Endothelial cell of umbilical vein (primary cell): ENCODE measurements at regions not wholly inside any gene's neighbourhood (a gene's known extent, or its start where the extent isn't known, plus 50 kb on each side); places are given as distances from the start of the nearest gene placed in this dataset.

Experiments used
- BruUV-seq: library from RNA; stranded (reverse); fragments of 400-500 nt; replicated peaks from 2 replicates; lab custom pipeline; 2021; lab: Mats Ljungman, UMichigan
- CTCF ChIA-PET: fragments of 300-600, 350-600 bp; sonication (Branson Sonifier 250); formaldehyde crosslinking; loops from one replicate; lab custom pipeline; 2021; ENCODE audit warnings: antibody characterized with exemption, inconsistent platforms; lab: Charles Lee
- POLR2A ChIA-PET: fragments of 300-600, 350-600 bp; sonication (Branson Sonifier 250); formaldehyde crosslinking; loops from one replicate; lab custom pipeline; 2021; ENCODE audit warnings: antibody characterized with exemption, inconsistent platforms; lab: Charles Lee
- DNase-seq: peaks from one replicate; pipeline ENCODE4 v3.0.0-alpha.2; 2011; ENCODE audit warnings: low read depth, low spot score
- FAIRE-seq: peaks from 2 replicates; lab custom pipeline; 2011; peaks lifted over from hg19 to GRCh38; lab: Jason Lieb, UNC
- H2AFZ ChIP-seq: 2 replicates; pipeline ENCODE4 v1.6.0; 2012; ENCODE audit warnings: low read depth, low read length, control low read depth, inconsistent platforms
- H3K27ac ChIP-seq: 2 replicates; pipeline ENCODE4 v1.5.1; 2011; ENCODE audit warnings: low read depth, mild to moderate bottlenecking, control low read depth, low read length, moderate library complexity; ENCODE audit not compliant: insufficient read depth
- H3K27me3 ChIP-seq, 2 experiments: 2 replicates each; pipeline versions ENCODE4 v1.6.0 to v1.6.1; 2011; ENCODE audit warnings: low read length in 2 of 2, mixed read lengths in 1 of 2; ENCODE audit not compliant: control insufficient read depth in 2 of 2, insufficient read depth in 2 of 2
- H3K36me3 ChIP-seq, 2 experiments: 2 replicates in 1 of 2; 3 replicates in 1 of 2; pipeline ENCODE4 v1.5.1; 2011; ENCODE audit warnings: low read length in 2 of 2, mild to moderate bottlenecking in 1 of 2, moderate library complexity in 1 of 2; ENCODE audit not compliant: control insufficient read depth in 2 of 2, insufficient read depth in 2 of 2; ENCODE audit errors: extremely low read depth in 1 of 2
- H3K4me1 ChIP-seq: 3 replicates; pipeline ENCODE4 v1.5.1; 2011; ENCODE audit warnings: mild to moderate bottlenecking, low read length; ENCODE audit not compliant: control insufficient read depth, insufficient read depth; ENCODE audit errors: extremely low read depth
- H3K4me2 ChIP-seq: 2 replicates; pipeline ENCODE4 v1.6.1; 2011; ENCODE audit warnings: low read length, control low read depth, mixed read lengths; ENCODE audit not compliant: insufficient read depth
- H3K4me3 ChIP-seq, 3 experiments: fragments of 200-600 bp in 1 of 3; sonication (generic), shearing (Covaris generic) in 1 of 3; replicated peaks in 1 of 3; 2 replicates each; pipeline ENCODE4 v1.5.1; 2011 to 2016; ENCODE audit warnings: control low read depth in 3 of 3, low read length in 3 of 3, mild to moderate bottlenecking in 2 of 3, inconsistent platforms in 1 of 3, low read depth in 1 of 3, moderate library complexity in 1 of 3; ENCODE audit not compliant: insufficient read depth in 1 of 3
- H3K79me2 ChIP-seq: 2 replicates; pipeline ENCODE4 v1.6.0; 2012; ENCODE audit warnings: low read length, inconsistent platforms; ENCODE audit not compliant: control insufficient read depth, insufficient read depth
- H3K9ac ChIP-seq: replicated peaks from 2 replicates; pipeline ENCODE3; 2011; ENCODE audit warnings: low read length, control low read depth; ENCODE audit not compliant: insufficient read depth; ENCODE audit errors: extremely low read depth
- H3K9me1 ChIP-seq: replicated peaks from 3 replicates; pipeline ENCODE4 v1.6.0; 2011; ENCODE audit warnings: mild to moderate bottlenecking, low read length; ENCODE audit not compliant: control insufficient read depth, insufficient read depth; ENCODE audit errors: extremely low read depth
- H3K9me3 ChIP-seq: replicated peaks from 2 replicates; pipeline ENCODE4 v1.5.1; 2012; ENCODE audit warnings: low read length, inconsistent platforms; ENCODE audit not compliant: control insufficient read depth, insufficient read depth
- H4K20me1 ChIP-seq: replicated peaks from 2 replicates; pipeline ENCODE3; 2011; ENCODE audit warnings: mild to moderate bottlenecking, low read length; ENCODE audit not compliant: control insufficient read depth, insufficient read depth; ENCODE audit errors: extremely low read depth
- EZH2 ChIP-seq: IDR thresholded peaks from 2 replicates; pipeline ENCODE4 v1.6.1; 2012; ENCODE audit warnings: borderline replicate concordance, low read depth, mild to moderate bottlenecking, moderate library complexity, low read length, inconsistent platforms; ENCODE audit not compliant: severe bottlenecking
- FOS ChIP-seq: IDR thresholded peaks from 2 replicates; pipeline ENCODE4 v1.6.1; 2011; ENCODE audit warnings: mild to moderate bottlenecking, low read length, moderate library complexity, borderline replicate concordance; ENCODE audit not compliant: insufficient read depth
- GATA2 ChIP-seq: IDR thresholded peaks from 2 replicates; pipeline ENCODE4 v1.7.0; 2011; ENCODE audit warnings: low read depth, mild to moderate bottlenecking, moderate library complexity, mixed read lengths, low read length; ENCODE audit not compliant: insufficient read length, insufficient read depth
- JUN ChIP-seq: IDR thresholded peaks from 2 replicates; pipeline ENCODE4 v1.6.1; 2011; ENCODE audit warnings: borderline replicate concordance, low read depth; ENCODE audit not compliant: insufficient read length, insufficient read depth
- MYC ChIP-seq: IDR thresholded peaks from one replicate; pipeline ENCODE4 v1.6.1; 2011; ENCODE audit warnings: mild to moderate bottlenecking, low read depth, low read length
- POLR2A ChIP-seq: IDR thresholded peaks from 2 replicates; pipeline ENCODE4 v1.6.1; 2012; ENCODE audit warnings: low read depth, mild to moderate bottlenecking, control low read depth, low read length
- POLR2AphosphoS5 ChIP-seq: IDR thresholded peaks from 2 replicates; pipeline ENCODE4 v1.6.1; 2012; ENCODE audit warnings: low read depth, mild to moderate bottlenecking, control low read depth, low read length, moderate library complexity; ENCODE audit not compliant: insufficient read depth
- dilution Hi-C: fragments of 300-500 bp; cut with MboI; formaldehyde crosslinking; loops from one replicate; pipeline ENCODE4 v1.15.0; 2019; ENCODE audit warnings: low sequenced_read_pairs; ENCODE audit not compliant: extremely low pct_ligation_motif_present
- intact Hi-C: fragments of 100-400 bp; cut with micrococcal nuclease; formaldehyde crosslinking; loops from one replicate; pipeline ENCODE4 v1.10.0; 2022
- TF ChIP-seq, protein P1 (sequence below): IDR thresholded peaks from 2 replicates; pipeline ENCODE4 v1.6.1; 2011; ENCODE audit not compliant: insufficient read depth, insufficient read length
- TF ChIP-seq, protein P2 (sequence below), 2 donors: IDR thresholded peaks; 1 replicate in 1 of 2; 2 replicates in 1 of 2; pipeline ENCODE4 v1.5.1; 2011; ENCODE audit warnings: low read length in 2 of 2, mild to moderate bottlenecking in 2 of 2, moderate library complexity in 2 of 2, control low read depth in 1 of 2, inconsistent platforms in 1 of 2, low read depth in 1 of 2; ENCODE audit not compliant: insufficient read depth in 1 of 2; ENCODE audit errors: extremely low read depth in 1 of 2

DNA sequence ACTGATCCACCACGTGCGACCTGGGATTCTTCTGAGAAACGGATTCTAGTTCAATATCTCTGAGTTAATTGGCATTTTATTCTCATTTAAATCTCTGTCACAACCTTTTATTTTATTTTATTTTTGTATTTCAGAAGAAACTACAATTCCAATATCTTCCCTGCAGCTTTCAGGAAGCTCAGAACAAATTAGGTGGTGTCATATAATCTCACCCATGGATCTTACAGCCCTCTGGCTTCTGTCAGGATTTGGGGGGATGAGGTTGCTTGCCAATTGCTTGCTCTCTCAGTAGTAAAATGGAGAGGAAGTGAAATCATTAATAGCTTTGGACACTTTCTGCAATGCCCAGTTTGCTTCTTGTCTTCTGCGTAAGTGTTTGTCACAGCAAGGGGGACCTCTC lies 205.4 kb downstream of the TLE3 start:
- no peaks in the 10 kb centered on the region for H3K9me3 ChIP-seq

More for the DNA sequence above, 205.4 kb downstream of the TLE3 start:
- POLR2A ChIA-PET, result no interaction called here
- TF ChIP-seq JUN, result no peak
- no peak for TF ChIP-seq MYC
- no peak for TF ChIP-seq POLR2A
- no peak for TF ChIP-seq POLR2AphosphoS5
- TF ChIP-seq, protein P1, sequence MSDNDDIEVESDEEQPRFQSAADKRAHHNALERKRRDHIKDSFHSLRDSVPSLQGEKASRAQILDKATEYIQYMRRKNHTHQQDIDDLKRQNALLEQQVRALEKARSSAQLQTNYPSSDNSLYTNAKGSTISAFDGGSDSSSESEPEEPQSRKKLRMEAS, result no peak
- TF ChIP-seq, protein P2, sequence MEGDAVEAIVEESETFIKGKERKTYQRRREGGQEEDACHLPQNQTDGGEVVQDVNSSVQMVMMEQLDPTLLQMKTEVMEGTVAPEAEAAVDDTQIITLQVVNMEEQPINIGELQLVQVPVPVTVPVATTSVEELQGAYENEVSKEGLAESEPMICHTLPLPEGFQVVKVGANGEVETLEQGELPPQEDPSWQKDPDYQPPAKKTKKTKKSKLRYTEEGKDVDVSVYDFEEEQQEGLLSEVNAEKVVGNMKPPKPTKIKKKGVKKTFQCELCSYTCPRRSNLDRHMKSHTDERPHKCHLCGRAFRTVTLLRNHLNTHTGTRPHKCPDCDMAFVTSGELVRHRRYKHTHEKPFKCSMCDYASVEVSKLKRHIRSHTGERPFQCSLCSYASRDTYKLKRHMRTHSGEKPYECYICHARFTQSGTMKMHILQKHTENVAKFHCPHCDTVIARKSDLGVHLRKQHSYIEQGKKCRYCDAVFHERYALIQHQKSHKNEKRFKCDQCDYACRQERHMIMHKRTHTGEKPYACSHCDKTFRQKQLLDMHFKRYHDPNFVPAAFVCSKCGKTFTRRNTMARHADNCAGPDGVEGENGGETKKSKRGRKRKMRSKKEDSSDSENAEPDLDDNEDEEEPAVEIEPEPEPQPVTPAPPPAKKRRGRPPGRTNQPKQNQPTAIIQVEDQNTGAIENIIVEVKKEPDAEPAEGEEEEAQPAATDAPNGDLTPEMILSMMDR (IDR thresholded peaks at IDR 0.05; ENCODE audit: extremely low read depth in 1 of 2, insufficient read depth in 1 of 2, low read depth in 1 of 2, low read length in 2 of 2), result no peak
- TF ChIP-seq GATA2, result no peak
- no peak for TF ChIP-seq FOS
- no peak for TF ChIP-seq EZH2
- no peaks in the 10 kb centered on the region for H3K9me1 ChIP-seq
- H3K27me3 ChIP-seq, result no peaks in the 10 kb centered on the region
- no peaks in the 10 kb centered on the region for H4K20me1 ChIP-seq
- H3K27ac ChIP-seq, result no peak overlapping the region
- dilution Hi-C loops, result no loop called here
- H3K4me1 ChIP-seq, result no peaks in the 10 kb centered on the region
- BruUV-seq, result no TSS peak
- H3K9ac ChIP-seq, result no peak overlapping the region
- intact Hi-C loops, result no loop called here
- DNase-seq (no peak), FAIRE-seq (no peak)
- H3K36me3 ChIP-seq, result no peaks in the 10 kb centered on the region
- no peak overlapping the region for H3K4me2 ChIP-seq
- no peaks in the 10 kb centered on the region for H3K79me2 ChIP-seq
- no peak overlapping the region for H2AFZ ChIP-seq
- CTCF ChIA-PET, result no interaction called here
- no peak overlapping the region for H3K4me3 ChIP-seq
